ENCODE measurements at regions not wholly inside any gene's neighbourhood (a gene's known extent, or its start where the extent isn't known, plus 50 kb on each side); places are given as distances from the start of the nearest gene placed in this dataset.

GRCh38 chr17:12510535-12510934 is 155.2 kb upstream of the MYOCD start (continued):
- TF ChIP-seq, protein P1, sequence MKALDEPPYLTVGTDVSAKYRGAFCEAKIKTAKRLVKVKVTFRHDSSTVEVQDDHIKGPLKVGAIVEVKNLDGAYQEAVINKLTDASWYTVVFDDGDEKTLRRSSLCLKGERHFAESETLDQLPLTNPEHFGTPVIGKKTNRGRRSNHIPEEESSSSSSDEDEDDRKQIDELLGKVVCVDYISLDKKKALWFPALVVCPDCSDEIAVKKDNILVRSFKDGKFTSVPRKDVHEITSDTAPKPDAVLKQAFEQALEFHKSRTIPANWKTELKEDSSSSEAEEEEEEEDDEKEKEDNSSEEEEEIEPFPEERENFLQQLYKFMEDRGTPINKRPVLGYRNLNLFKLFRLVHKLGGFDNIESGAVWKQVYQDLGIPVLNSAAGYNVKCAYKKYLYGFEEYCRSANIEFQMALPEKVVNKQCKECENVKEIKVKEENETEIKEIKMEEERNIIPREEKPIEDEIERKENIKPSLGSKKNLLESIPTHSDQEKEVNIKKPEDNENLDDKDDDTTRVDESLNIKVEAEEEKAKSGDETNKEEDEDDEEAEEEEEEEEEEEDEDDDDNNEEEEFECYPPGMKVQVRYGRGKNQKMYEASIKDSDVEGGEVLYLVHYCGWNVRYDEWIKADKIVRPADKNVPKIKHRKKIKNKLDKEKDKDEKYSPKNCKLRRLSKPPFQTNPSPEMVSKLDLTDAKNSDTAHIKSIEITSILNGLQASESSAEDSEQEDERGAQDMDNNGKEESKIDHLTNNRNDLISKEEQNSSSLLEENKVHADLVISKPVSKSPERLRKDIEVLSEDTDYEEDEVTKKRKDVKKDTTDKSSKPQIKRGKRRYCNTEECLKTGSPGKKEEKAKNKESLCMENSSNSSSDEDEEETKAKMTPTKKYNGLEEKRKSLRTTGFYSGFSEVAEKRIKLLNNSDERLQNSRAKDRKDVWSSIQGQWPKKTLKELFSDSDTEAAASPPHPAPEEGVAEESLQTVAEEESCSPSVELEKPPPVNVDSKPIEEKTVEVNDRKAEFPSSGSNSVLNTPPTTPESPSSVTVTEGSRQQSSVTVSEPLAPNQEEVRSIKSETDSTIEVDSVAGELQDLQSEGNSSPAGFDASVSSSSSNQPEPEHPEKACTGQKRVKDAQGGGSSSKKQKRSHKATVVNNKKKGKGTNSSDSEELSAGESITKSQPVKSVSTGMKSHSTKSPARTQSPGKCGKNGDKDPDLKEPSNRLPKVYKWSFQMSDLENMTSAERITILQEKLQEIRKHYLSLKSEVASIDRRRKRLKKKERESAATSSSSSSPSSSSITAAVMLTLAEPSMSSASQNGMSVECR (CRISPR knock-in tag; IDR thresholded peaks at IDR 0.05; ENCODE audit: borderline replicate concordance) = no peak
- TF ChIP-seq NR1H2 (CRISPR knock-in tag; IDR thresholded peaks at IDR 0.05) (no peak), TEAD1 (CRISPR knock-in tag; IDR thresholded peaks at IDR 0.05) (no peak), MLX (CRISPR knock-in tag; IDR thresholded peaks at IDR 0.05) (no peak)

GRCh38 chr17:12512694-12513355 is 152.9 kb upstream of the MYOCD start:
- ATAC-seq = no peak
- no peaks in the 10 kb centered on the region for H3K27me3 Mint-ChIP-seq (ENCODE audit: low read depth)
- H3K36me3 Mint-ChIP-seq = no peaks in the 10 kb centered on the region
- H3K4me1 Mint-ChIP-seq = no peaks in the 10 kb centered on the region
- H3K9me3 Mint-ChIP-seq = no peaks in the 10 kb centered on the region
- H3K4me3 Mint-ChIP-seq = no peak overlapping the region
- POLR2A ChIA-PET = no interaction called here
- CTCF ChIA-PET = no interaction called here
- no peak for DNase-seq (ENCODE audit: low spot score)
- no peak overlapping the region for H3K27ac Mint-ChIP-seq
- no peak for TF ChIP-seq SMAD3 (CRISPR knock-in tag; IDR thresholded peaks at IDR 0.05; ENCODE audit: borderline replicate concordance)
- no peak for TF ChIP-seq ELF4 (CRISPR knock-in tag; IDR thresholded peaks at IDR 0.05; ENCODE audit: low read depth)
- no peak for TF ChIP-seq ATF6 (CRISPR knock-in tag; IDR thresholded peaks at IDR 0.05)
- TF ChIP-seq FOXP1 (CRISPR knock-in tag; IDR thresholded peaks at IDR 0.05; ENCODE audit: borderline replicate concordance) = no peak
- no peak for TF ChIP-seq ERG (CRISPR knock-in tag; IDR thresholded peaks at IDR 0.05)
- no peak for TF ChIP-seq USF2 (CRISPR knock-in tag; IDR thresholded peaks at IDR 0.05)
- no peak for TF ChIP-seq RELA (CRISPR knock-in tag; IDR thresholded peaks at IDR 0.05; ENCODE audit: borderline replicate concordance)
- no peak for TF ChIP-seq FOXJ3 (CRISPR knock-in tag; IDR thresholded peaks at IDR 0.05; ENCODE audit: borderline replicate concordance)
- no peak for TF ChIP-seq ZBTB21 (CRISPR knock-in tag; IDR thresholded peaks at IDR 0.05; ENCODE audit: borderline replicate concordance)
- no peak for TF ChIP-seq ZBTB43 (CRISPR knock-in tag; IDR thresholded peaks at IDR 0.05)
- no peak for TF ChIP-seq ZNF281 (CRISPR knock-in tag; IDR thresholded peaks at IDR 0.05)
- no peak for TF ChIP-seq MYBL2 (CRISPR knock-in tag; IDR thresholded peaks at IDR 0.05)
- no peak for TF ChIP-seq ZNF671 (CRISPR knock-in tag; IDR thresholded peaks at IDR 0.05)

All from WTC11 (cell line).